NCI-H1694 treated with DMSO at 0.1 percent for 48 hours (cell line): ENCODE measurements at regions not wholly inside any gene's neighbourhood (a gene's known extent, or its start where the extent isn't known, plus 50 kb on each side); places are given as distances from the start of the nearest gene placed in this dataset.

Source experiments
- DNase-seq: peaks from one replicate; lab custom pipeline; 2025; lab: John Stamatoyannopoulos, UW

- DNase-seq: no peak
Observed at GRCh38 chr10:55500931-55501559, 700.0 kb upstream of the PCDH15 start.

DNA sequence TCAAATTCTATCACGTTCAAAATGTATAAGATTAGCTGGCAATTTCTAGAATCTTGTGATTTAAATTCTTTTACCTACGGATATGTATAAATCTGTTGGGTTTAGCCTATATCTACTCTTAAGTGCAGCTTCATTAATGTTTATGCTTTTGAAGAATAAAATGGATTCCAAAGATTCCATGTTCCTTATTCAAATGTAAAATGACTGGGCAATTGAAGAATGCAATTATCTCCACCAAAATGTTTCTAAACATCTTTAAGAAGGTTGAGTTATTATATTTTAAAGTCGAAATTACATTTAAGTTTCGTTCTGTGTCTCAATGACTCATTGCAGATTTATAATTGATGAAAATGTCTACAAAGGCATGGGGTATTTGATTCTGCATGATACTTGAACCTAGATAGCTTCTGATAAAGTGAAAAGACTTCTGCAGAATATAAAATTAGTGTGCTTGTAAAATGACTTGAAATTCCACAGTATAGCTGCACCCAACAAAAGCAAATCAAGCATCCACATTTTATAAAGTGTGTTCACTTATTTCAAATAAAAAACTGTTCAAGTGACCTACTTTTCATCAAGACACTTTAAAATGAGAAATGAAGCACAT is 697.0 kb upstream of the PCDH15 start:
- DNase-seq: no peak

GRCh38 chr10:55495555-55495954 is 694.5 kb upstream of the PCDH15 start:
- no peak for DNase-seq

- DNase-seq: no peak
Observed at GRCh38 chr10:55491712-55492111, 690.7 kb upstream of the PCDH15 start.

DNA sequence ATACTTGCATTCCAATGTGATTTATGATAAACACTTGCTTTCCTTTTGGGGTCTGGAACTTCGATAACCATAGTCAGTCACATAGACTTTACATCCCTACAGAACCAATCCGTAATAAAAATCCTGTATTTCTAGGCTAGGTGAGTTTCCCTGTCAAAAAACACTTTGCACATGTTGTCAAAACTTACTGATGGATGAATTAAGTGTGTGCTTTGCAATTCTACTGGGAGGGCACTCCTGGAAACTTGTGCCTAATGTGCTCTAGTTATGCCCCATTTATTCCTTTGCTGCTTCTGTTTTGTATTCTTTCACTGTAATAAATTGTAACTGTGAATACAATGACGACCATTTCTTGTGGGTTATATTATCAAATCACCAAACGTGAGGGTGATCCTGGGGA is 684.8 kb upstream of the PCDH15 start:
- DNase-seq: no peak

GRCh38 chr10:55476129-55476528 is 675.1 kb upstream of the PCDH15 start:
- DNase-seq: no peak

DNA sequence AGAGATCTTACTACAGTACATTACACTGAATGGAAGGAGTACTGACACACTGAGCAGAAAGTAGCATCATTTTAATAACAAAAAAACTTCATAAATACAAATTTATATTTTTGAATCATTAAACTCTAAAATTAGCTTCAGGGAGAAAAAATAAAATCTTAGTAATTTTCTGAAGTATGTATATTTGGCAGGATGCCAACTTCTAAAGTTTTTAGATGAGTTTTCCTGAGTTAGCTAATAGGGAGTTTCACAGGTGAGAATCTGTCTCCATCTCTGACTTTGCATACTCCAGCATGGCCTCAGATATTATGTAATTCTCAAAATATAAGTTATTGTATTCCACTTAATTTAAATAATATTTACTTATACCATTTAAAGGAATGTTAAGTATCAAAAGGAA is 673.2 kb upstream of the PCDH15 start:
- DNase-seq: no peak

GRCh38 chr10:55470840-55471239 is 669.8 kb upstream of the PCDH15 start:
- no peak for DNase-seq

DNA sequence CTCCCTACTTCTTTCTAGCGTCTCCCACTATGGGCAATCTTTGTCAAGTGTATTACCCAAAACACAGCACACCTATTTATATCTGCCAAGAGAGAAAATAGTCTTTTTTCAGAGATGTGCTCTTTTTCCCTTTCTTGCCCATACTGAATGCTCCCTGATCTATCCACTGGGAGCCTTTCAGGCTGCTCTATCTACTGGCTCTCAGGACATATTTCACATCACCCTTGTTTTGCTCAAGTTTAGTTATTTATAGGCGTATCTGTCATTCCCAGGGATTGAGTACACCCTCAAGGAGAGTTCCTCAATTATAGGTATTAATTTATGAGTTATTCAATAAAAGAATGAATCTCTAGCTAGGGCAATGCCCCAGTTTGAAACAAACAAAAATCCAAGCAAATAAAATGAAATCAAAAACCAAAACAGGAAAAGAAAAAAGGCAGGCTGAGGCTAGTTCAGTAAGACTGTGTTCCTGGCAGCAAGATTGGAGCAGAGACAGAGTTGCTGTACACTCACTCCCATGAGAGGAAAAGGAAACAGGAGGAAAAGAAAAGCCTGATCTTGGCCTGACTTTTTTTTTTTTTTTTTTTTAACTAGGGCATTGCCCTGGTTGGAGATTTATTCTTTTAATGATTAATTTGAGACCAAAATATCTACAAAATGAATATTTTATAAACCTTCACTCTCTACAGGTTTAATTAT is 665.9 kb upstream of the PCDH15 start:
- DNase-seq: no peak

GRCh38 chr10:55464083-55464482 is 663.1 kb upstream of the PCDH15 start:
- no peak for DNase-seq

- DNase-seq: no peak
Observed at GRCh38 chr10:55460008-55460407, 659.0 kb upstream of the PCDH15 start.

DNA sequence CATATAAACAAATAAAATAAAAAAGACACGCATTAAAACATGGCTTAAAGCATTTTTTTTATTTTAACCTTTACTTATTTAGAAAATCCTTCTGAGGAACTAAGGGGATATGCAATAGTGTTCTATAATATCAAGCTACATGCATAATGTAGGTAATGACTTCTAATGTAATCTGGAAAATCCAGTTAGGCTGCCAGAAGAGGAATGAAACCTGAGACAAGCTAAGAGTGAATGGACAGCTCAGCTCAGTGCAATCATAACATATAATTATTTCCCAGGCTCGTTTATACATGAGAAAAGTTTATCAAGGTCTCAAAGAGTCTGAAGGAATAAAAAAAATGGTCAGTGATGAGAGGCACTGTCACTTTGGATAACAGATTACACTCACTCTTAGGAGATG is 649.0 kb upstream of the PCDH15 start:
- DNase-seq: no peak

GRCh38 chr10:55446441-55447002 is 645.5 kb upstream of the PCDH15 start:
- DNase-seq: no peak

GRCh38 chr10:55441777-55442176 is 640.7 kb upstream of the PCDH15 start:
- DNase-seq: no peak

- no peak for DNase-seq
Observed at GRCh38 chr10:55426138-55426537, 625.1 kb upstream of the PCDH15 start.

DNA sequence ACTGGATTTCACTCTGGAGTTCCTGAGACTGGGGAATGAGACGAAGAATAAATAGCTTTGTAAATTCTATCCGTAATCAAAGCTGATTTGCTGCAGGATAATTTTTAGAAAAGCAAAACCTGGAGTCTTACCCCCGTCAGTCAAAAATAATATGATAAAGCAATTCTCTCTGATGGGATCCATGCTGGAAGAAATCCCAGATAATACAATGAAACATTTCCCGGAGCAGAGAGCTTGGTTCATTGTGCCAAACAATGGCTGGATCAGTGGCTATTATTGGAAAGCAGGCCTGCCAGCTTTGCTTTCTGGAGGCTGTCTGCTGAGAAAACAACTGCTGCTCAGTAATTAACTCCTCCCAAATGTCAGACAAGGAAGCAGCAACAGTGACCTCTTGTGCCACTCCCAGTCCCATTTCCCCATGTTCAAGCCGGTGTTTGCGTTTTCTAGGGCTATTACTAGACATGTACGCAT is 609.4 kb upstream of the PCDH15 start:
- no peak for DNase-seq

DNA sequence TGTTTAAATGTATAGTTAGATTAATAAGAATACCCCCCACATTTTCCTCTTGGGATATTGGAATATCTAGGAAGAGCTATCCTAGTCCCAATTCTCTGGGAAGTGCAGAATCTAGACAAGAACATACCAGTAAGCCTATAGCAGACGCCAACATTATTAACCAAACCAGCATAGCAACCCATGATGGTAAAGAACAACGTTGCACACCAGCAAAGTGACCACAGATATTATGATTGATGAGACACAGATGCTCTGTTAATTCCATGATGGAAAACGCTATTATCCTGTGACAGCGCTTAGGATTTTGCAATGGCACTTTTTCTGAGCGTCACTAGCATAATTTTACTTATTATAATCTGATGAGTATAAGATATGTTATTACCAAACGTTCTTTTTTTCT is 603.1 kb upstream of the PCDH15 start:
- DNase-seq: no peak

- DNase-seq: no peak
Observed at GRCh38 chr10:55400075-55400849, 599.2 kb upstream of the PCDH15 start.

DNA sequence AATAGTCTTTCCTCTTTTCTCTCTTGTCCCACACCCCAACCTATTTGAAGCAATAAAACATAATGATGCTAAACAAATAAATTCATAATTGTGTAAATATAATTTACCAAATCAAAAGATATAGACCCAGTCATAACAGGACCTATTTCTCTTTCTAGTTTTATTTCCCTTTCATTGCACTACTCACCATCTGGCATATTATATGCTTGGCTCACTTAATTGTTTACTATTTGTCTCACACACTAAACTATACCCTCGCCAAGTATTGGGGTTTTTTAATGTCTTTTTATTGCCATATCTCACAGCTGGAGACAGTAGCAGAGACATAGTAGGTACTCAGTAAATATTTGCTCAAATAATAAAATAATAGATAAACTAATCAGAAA is 597.5 kb upstream of the PCDH15 start:
- DNase-seq: no peak

DNA sequence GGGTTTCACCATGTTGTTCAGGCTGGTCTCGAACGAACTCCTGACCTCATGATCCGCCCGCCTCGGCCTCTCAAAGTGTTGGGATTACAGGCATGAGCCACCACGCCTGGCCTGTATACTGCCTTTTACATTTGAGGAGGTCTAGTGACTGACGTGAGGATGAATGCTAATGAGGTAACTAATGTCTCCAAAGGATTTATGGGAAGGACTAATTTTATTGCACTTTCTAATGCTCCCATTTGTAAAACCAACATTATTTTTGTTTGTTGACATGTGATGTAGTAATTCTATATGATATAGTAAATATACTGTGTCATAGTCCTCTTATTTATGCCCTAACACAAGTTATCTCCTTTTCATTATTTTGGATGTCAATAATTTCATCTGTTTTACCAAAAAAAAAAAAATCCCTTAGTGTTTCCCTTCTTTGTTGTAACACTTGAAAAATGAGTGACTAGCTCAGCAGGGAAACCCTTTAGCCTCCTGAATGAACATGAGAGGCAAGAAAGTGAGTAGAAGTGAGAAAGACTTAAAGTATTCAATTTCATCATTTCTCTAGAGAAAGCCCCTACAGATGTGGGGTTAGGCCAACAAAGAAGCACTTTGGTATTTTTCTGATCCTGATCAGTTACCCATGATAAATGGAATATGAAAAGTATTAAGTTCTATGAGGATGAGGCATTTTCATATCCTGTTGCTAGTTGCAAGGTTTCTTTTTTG is 596.9 kb upstream of the PCDH15 start:
- DNase-seq: no peak

GRCh38 chr10:55378196-55378595 is 577.2 kb upstream of the PCDH15 start:
- no peak for DNase-seq

- no peak for DNase-seq
Observed at GRCh38 chr10:55374917-55375316, 573.9 kb upstream of the PCDH15 start.
